GM20000 (cell line): ENCODE measurements at regions not wholly inside any gene's neighbourhood (a gene's known extent, or its start where the extent isn't known, plus 50 kb on each side); places are given as distances from the start of the nearest gene placed in this dataset.

Experiments
- DNase-seq: peaks from one replicate; pipeline ENCODE4 v3.0.0; 2012; ENCODE audit warnings: low spot score
- CTCF ChIP-seq: IDR thresholded peaks from 2 replicates; pipeline ENCODE4 v1.5.1; 2012; ENCODE audit warnings: mild to moderate bottlenecking, control low read depth; ENCODE audit errors: extremely low read depth, missing control alignments

DNA sequence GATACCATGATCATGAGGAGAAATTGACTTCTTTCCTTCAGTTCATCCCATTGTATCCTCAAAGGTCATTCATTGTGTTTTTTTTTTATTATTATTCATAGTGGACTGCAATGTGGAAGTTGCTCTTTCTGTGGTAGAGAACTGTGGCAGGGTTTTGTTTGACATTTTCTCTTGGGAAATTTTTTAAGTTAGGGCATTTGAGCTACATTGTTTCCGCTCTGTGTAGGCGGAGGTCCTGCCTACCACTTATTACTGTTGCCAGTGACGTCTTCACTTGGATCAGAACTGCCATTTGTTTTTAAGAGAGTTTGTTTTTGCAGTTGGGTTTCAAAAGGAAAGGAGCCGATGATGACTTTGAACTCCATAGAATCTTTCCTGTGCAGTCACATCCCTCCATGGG is 287.4 kb upstream of the FMN2 start:
- TF ChIP-seq CTCF = no peak
- no peak for DNase-seq

DNA sequence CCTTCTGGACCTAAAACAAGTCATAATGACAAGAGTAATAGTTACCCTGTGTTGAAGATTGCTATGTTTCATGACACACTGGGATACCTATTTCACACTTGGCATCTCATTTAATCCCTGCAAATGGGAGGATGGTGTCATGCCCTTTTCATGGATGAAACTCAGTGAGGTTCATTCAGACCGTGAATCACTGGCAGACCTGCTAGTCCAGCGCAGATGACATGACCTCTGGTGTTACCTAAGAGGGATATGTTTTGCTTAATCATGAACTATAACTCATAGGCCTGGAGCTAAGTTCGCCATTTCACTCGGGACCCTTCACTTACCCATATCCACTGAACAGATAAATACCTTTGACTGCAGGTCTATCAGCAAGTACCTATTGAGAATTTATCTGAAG is 286.6 kb upstream of the FMN2 start:
- TF ChIP-seq CTCF = no peak
- DNase-seq = no peak

GRCh38 chr1:239805851-239806772 is 285.6 kb upstream of the FMN2 start:
- DNase-seq = no peak
- no peak for TF ChIP-seq CTCF

DNA sequence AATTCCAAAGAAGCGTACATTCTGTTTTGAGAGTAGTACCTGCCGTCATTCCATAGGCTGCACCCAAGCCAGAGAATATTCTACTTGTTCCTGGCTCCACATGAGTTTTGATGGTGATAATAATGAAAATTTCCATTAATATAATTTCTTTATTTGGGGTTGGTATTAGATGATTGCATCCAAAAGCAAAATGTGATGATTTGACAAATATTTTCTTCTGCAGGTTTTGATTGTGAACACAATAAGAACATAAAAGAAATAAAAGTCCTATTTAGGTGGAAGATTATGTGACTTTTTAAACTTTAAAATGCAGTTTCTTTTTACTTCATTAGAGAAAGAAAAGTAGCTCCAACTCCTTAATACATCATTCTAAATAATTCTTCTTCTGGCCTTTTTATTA is 284.8 kb upstream of the FMN2 start:
- DNase-seq = no peak
- no peak for TF ChIP-seq CTCF

- DNase-seq = no peak
- TF ChIP-seq CTCF = no peak
Measured at GRCh38 chr1:239807361-239807760, 284.3 kb upstream of the FMN2 start.

DNA sequence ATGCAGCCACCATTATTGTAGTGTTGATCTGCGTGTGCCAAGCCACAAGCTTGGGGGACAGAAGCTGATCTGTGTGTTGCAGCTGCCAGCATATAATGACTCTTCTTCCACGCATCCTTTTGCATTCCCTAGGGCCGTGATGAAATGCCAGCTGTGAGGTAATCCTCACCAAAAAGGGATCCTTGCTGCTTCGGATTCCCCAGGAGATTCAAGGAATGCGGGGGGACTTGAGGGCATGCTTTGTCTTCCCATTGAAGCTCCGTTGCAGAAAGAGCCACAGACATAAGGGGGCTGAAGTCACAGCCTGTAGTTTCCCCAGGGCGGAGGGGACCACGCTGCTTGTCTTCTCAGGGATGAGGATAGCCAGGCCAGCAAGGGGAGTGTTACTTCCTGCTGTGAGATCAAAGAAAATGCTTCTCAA is 281.6 kb upstream of the FMN2 start:
- no peak for TF ChIP-seq CTCF
- DNase-seq = no peak

GRCh38 chr1:239811211-239811885 is 280.3 kb upstream of the FMN2 start:
- no peak for DNase-seq
- no peak for TF ChIP-seq CTCF
